ENCODE measurements at regions not wholly inside any gene's neighbourhood (a gene's known extent, or its start where the extent isn't known, plus 50 kb on each side); places are given as distances from the start of the nearest gene placed in this dataset.

DNA sequence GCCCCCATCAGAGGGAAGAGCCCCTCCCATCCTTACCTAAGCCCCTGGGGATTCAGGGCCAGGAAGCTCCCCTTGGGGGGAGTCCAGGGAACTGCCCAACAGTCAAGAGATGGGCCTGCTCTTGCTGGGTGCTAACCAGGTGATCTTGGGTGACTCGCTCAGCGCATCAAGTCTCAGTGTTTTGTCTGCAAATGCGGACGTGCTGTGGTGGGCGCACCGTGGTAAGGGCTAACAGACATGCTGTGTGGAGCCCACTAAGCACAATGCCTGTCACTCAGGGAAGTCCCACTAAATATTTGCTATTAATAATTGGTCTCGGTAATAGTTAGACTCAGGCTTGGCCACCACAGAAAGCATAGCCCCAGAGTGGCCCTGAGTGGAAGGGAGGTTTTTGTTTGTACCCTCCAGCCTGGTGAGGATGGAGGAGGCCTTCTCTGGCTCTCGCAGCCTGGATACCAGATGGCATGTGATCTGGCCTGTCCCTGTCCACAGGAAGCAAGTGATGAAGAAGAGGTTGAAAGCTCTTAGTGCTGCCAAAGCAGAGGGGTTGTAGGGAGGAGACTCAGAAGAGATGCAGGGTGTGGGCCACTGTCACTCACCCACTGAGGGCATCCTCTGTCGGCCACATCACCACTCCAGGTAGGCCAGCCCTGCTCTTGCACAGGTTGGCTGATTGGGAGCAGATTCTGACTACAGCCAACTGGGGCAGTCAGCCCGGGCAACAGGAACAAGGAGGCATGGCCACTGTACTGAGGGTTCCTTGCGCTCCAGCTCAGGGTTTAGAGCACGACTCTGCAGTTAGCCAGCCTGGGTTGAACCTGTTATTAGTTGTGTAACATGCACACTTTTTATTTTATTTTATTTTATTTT lies 69.8 kb upstream of the KSR1 start:
- TF ChIP-seq EZH2 (IDR thresholded peaks at IDR 0.05) (no peak), POLR2AphosphoS5 (IDR thresholded peaks at IDR 0.05; ENCODE audit: borderline replicate concordance, low read depth, low read length) (no peak), FOXP2 (optimal IDR thresholded peaks at IDR 0.05; ENCODE audit: control extremely low read depth, extremely low read length, insufficient read depth) (no peak)
- Histone ChIP-seq H3K4me3 (no peak overlapping the region), H3K36me3 (ENCODE audit: insufficient read depth, low read length) (no peaks in the 10 kb centered on the region), H3K27ac (no peak overlapping the region), H3K9me3 (ENCODE audit: low read depth, low read length) (no peaks in the 10 kb centered on the region), H3K9ac (ENCODE audit: insufficient read length) (no peak overlapping the region)
- no peak for DNase-seq (ENCODE audit: low read depth, low spot score)

DNA sequence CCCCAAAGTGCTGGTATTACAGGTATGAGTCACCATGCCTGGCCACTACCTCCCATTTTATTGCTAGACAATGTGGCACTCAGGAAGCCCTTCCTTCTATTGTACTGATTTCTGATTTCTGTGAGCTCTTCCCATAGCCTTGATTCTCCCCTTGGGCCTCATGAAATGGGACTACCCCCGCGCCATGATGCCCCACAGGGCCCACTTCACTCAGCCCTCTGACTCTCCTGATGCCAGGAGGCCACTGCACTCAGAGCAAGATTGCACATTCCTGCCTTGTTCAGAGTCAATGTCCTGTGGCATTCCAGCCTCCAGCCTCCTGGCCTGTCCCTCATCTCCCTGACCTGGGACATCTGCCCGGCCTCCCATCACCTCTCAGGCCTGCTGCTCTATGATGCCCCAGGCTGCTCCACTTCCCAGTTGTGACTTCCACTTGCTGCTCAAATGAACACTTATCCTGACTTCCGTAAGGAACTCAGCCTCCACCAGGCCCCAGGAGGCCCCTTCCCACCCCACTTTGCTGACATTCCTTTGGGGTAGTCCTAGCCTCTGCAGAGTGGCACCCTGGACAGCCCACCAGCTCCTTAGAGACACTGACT lies 66.6 kb upstream of the KSR1 start:
- Histone ChIP-seq H3K4me3 (no peak overlapping the region), H3K9me3 (ENCODE audit: low read depth, low read length) (no peaks in the 10 kb centered on the region), H3K27ac (no peak overlapping the region), H3K36me3 (ENCODE audit: insufficient read depth, low read length) (no peaks in the 10 kb centered on the region), H3K9ac (ENCODE audit: insufficient read length) (no peak overlapping the region)
- DNase-seq (ENCODE audit: low read depth, low spot score): no peak
- no peak for TF ChIP-seq EZH2 (IDR thresholded peaks at IDR 0.05)
- TF ChIP-seq FOXP2 (optimal IDR thresholded peaks at IDR 0.05; ENCODE audit: control extremely low read depth, extremely low read length, insufficient read depth): no peak
- TF ChIP-seq POLR2AphosphoS5 (IDR thresholded peaks at IDR 0.05; ENCODE audit: borderline replicate concordance, low read depth, low read length): no peak

DNA sequence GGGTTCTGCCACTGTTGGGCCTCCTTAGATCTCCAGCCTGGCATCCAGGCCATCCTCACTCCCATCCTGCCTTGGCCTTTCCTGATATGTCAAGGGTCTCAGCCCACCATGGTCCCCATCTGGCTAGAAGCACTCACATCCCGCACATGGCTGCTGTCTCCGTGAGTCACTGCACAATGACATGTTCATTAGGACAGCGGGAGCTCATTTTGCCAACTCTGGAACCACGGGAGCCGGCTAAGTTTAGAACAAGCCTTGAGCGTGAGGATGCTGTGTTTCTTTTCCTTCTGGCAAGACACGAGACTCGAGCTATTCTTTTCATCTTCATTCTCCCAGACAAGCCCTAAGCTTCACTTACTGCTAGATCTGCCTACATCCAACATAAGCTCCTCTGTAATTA lies 65.7 kb upstream of the KSR1 start:
- Histone ChIP-seq H3K9me3 (ENCODE audit: low read depth, low read length) (no peaks in the 10 kb centered on the region; the same call in 1 of the 2 replicates), H3K27ac (no peak overlapping the region), H3K9ac (ENCODE audit: insufficient read length) (no peak overlapping the region), H3K4me3 (no peak overlapping the region), H3K36me3 (ENCODE audit: insufficient read depth, low read length) (no peaks in the 10 kb centered on the region)
- TF ChIP-seq EZH2 (IDR thresholded peaks at IDR 0.05) (no peak), POLR2AphosphoS5 (IDR thresholded peaks at IDR 0.05; ENCODE audit: borderline replicate concordance, low read depth, low read length) (no peak), FOXP2 (optimal IDR thresholded peaks at IDR 0.05; ENCODE audit: control extremely low read depth, extremely low read length, insufficient read depth) (no peak)
- DNase-seq (ENCODE audit: low read depth, low spot score): no peak

DNA sequence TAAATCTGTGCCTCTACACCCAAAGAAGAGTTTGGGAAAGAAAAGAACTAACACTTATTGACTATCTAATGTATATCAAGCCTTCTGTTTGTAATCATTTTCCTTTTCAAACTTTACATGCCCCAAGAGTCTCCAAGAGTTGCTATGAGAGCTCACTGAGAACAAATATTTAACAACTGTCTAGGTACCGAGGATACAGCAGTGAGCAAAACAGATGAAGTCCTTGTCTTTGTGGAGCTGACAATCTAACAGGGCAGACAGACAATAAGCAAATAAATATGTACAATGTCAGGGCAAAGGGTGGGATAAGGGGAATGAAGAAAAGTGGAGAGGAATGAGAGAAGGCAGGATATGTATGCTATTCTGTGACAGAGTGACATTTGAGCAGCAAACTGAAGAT lies 64.8 kb upstream of the KSR1 start:
- Histone ChIP-seq H3K9me3 (ENCODE audit: low read depth, low read length) (no peaks in the 10 kb centered on the region; the same call in 1 of the 2 replicates), H3K27ac (no peak overlapping the region), H3K9ac (ENCODE audit: insufficient read length) (no peak overlapping the region), H3K4me3 (no peak overlapping the region), H3K36me3 (ENCODE audit: insufficient read depth, low read length) (no peaks in the 10 kb centered on the region)
- TF ChIP-seq FOXP2 (optimal IDR thresholded peaks at IDR 0.05; ENCODE audit: control extremely low read depth, extremely low read length, insufficient read depth): no peak
- DNase-seq (ENCODE audit: low read depth, low spot score): no peak

DNA sequence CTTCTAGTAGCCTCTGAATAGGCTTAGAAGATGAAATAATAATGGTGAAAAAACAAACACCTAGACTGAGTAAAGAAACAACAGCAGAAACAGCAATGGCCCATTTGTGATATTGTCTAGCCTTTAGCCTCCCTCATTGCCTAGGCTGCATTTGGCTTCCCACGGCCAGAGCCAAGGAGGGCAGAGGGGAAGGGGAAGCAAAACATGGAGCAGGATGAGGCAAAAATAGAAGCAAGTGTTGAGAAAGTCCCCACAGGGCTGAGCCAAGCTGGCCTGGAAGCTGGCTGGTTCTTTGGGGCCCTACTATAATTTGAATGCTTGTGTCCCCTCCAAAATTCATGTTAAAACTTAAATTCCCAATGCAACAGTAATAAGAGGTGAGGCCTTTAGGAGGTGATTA lies 60.2 kb upstream of the KSR1 start:
- H3K9me3 ChIP-seq (ENCODE audit: low read depth, low read length): no peaks in the 10 kb centered on the region; the same call in 1 of the 2 replicates
- no peak overlapping the region for H3K4me3 ChIP-seq
- H3K27ac ChIP-seq: no peak overlapping the region
- no peaks in the 10 kb centered on the region for H3K36me3 ChIP-seq (ENCODE audit: insufficient read depth, low read length)
- H3K9ac ChIP-seq (ENCODE audit: insufficient read length): no peak overlapping the region
- no peak for DNase-seq (ENCODE audit: low read depth, low spot score)
- TF ChIP-seq EZH2 (IDR thresholded peaks at IDR 0.05): no peak
- TF ChIP-seq POLR2AphosphoS5 (IDR thresholded peaks at IDR 0.05; ENCODE audit: borderline replicate concordance, low read depth, low read length): no peak
- no peak for TF ChIP-seq FOXP2 (optimal IDR thresholded peaks at IDR 0.05; ENCODE audit: control extremely low read depth, extremely low read length, insufficient read depth)

DNA sequence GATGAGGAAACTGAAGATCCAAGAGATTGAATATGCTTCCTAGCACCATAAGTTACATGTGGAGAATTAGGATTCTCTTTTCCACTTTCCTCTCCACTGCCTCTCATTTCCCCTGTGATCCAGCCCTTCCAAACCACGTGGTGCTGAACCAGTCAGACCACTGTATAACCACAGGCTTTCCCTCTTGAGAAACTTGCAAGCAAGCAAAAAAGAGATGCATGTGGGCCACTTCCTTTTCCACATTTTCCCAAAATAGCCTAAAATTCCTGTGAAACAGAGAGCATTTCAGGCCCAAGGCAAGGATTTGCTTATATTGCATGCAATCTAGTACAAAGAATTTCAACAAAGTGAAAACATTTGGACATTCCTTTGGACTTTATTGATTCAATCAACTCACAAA lies 59.3 kb upstream of the KSR1 start:
- Histone ChIP-seq H3K36me3 (ENCODE audit: insufficient read depth, low read length) (no peaks in the 10 kb centered on the region), H3K9me3 (ENCODE audit: low read depth, low read length) (no peaks in the 10 kb centered on the region; the same call in 1 of the 2 replicates), H3K27ac (no peak overlapping the region), H3K4me3 (no peak overlapping the region), H3K9ac (ENCODE audit: insufficient read length) (no peak overlapping the region)
- DNase-seq (ENCODE audit: low read depth, low spot score): no peak
- TF ChIP-seq POLR2AphosphoS5 (IDR thresholded peaks at IDR 0.05; ENCODE audit: borderline replicate concordance, low read depth, low read length) (no peak), EZH2 (IDR thresholded peaks at IDR 0.05) (no peak), FOXP2 (optimal IDR thresholded peaks at IDR 0.05; ENCODE audit: control extremely low read depth, extremely low read length, insufficient read depth) (no peak)

DNA sequence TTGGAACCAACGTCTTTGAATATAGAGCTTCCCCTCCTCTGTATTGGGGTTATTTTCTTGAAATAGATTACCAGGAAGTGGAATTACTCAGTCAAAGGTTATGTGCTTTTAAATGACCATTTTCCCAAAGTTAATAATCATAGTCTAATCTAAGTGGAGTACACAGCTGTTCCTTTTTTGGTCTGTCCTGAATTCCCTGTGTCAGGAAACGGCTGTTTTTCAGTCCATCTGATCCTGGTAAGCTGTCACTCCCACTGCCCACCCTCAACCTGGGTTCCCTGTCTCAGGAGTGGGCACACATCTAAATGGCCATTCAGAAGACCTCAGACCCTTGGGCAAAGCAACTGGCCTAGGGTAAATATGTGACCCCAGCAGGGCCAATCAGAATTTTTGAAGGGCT lies 57.6 kb upstream of the KSR1 start:
- Histone ChIP-seq H3K36me3 (ENCODE audit: insufficient read depth, low read length) (no peaks in the 10 kb centered on the region), H3K27ac (no peak overlapping the region), H3K9me3 (ENCODE audit: low read depth, low read length) (no peaks in the 10 kb centered on the region; the same call in 1 of the 2 replicates), H3K9ac (ENCODE audit: insufficient read length) (no peak overlapping the region), H3K4me3 (no peak overlapping the region)
- no peak for DNase-seq (ENCODE audit: low read depth, low spot score)
- TF ChIP-seq FOXP2 (optimal IDR thresholded peaks at IDR 0.05; ENCODE audit: control extremely low read depth, extremely low read length, insufficient read depth): no peak
- TF ChIP-seq POLR2AphosphoS5 (IDR thresholded peaks at IDR 0.05; ENCODE audit: borderline replicate concordance, low read depth, low read length): no peak
- no peak for TF ChIP-seq EZH2 (IDR thresholded peaks at IDR 0.05)

DNA sequence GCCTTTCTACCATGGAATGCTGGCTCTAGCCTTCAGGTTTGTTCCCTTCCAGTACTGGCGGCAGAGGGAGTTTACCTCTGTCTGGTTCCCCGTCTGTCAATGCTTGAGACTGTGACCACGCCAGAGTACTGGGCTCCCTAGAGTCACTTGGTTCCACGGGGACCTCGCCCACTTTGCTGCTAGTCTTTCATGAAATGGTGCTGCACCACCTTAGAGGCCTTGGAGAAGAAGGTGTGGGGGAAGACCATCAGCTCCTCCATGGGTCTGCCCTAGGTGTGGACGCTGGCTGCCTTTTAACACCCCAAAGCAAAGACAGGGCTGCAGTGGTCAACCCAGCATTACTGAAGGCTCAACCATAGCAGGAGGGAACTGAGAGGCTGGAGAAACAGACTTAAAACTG lies 55.3 kb upstream of the KSR1 start:
- no peaks in the 10 kb centered on the region for H3K36me3 ChIP-seq (ENCODE audit: insufficient read depth, low read length)
- no peak for TF ChIP-seq EZH2 (IDR thresholded peaks at IDR 0.05)
- H3K27ac ChIP-seq: no peak overlapping the region
- no peak for DNase-seq (ENCODE audit: low read depth, low spot score)
- no peaks in the 10 kb centered on the region for H3K9me3 ChIP-seq (ENCODE audit: low read depth, low read length)
- H3K9ac ChIP-seq (ENCODE audit: insufficient read length): no peak overlapping the region
- H3K4me3 ChIP-seq: no peak overlapping the region

All from SK-N-MC (cell line).